GM19025 (cell line): ENCODE measurements at regions not wholly inside any gene's neighbourhood (a gene's known extent, or its start where the extent isn't known, plus 50 kb on each side); places are given as distances from the start of the nearest gene placed in this dataset.

Experiments used
- ATAC-seq: cut with Tn5 transposase; IDR thresholded peaks from one replicate; pipeline ENCODE4 v1.9.1; 2021; ENCODE audit warnings: mild to moderate bottlenecking, low read depth, moderate library complexity; ENCODE audit not compliant: unreplicated experiment

GRCh38 chr2:217749008-217749407, 253.8 kb downstream of the TNS1 start:
- ATAC-seq, result no peak

GRCh38 chr2:217746808-217747207, 256.0 kb downstream of the TNS1 start:
- no peak for ATAC-seq

GRCh38 chr2:217743966-217744761, 258.6 kb downstream of the TNS1 start:
- ATAC-seq, result no peak

- no peak for ATAC-seq
Measured at GRCh38 chr2:217743407-217743806, 259.4 kb downstream of the TNS1 start.

- no peak for ATAC-seq
Measured at GRCh38 chr2:217742841-217743240, 260.0 kb downstream of the TNS1 start.

GRCh38 chr2:217742276-217742675, 260.5 kb downstream of the TNS1 start:
- ATAC-seq, result no peak

- ATAC-seq, result no peak
Measured at GRCh38 chr2:217741381-217741955, 261.3 kb downstream of the TNS1 start.

GRCh38 chr2:217740756-217741155, 262.0 kb downstream of the TNS1 start:
- no peak for ATAC-seq

- no peak for ATAC-seq
Measured at GRCh38 chr2:217740178-217740577, 262.6 kb downstream of the TNS1 start.

- no peak for ATAC-seq
Measured at GRCh38 chr2:217739741-217740140, 263.1 kb downstream of the TNS1 start.

- no peak for ATAC-seq
Measured at GRCh38 chr2:217738061-217738460, 264.7 kb downstream of the TNS1 start.

- ATAC-seq, result no peak
Measured at GRCh38 chr2:217736776-217737550, 265.8 kb downstream of the TNS1 start.

- no peak for ATAC-seq
Measured at GRCh38 chr2:217735899-217736298, 266.9 kb downstream of the TNS1 start.

- ATAC-seq, result no peak
Measured at GRCh38 chr2:217735034-217735433, 267.8 kb downstream of the TNS1 start.

- no peak for ATAC-seq
Measured at GRCh38 chr2:217733461-217733860, 269.3 kb downstream of the TNS1 start.

GRCh38 chr2:217732992-217733391, 269.8 kb downstream of the TNS1 start:
- ATAC-seq, result no peak

- no peak for ATAC-seq
Measured at GRCh38 chr2:217731805-217732204, 271.0 kb downstream of the TNS1 start.

GRCh38 chr2:217729421-217730053, 273.3 kb downstream of the TNS1 start:
- ATAC-seq, result no peak

- no peak for ATAC-seq
Measured at GRCh38 chr2:217727801-217728200, 275.0 kb downstream of the TNS1 start.

- no peak for ATAC-seq
Measured at GRCh38 chr2:217725409-217725808, 277.4 kb downstream of the TNS1 start.

- ATAC-seq, result no peak
Measured at GRCh38 chr2:217724471-217724870, 278.3 kb downstream of the TNS1 start.
